ENCODE measurements at regions not wholly inside any gene's neighbourhood (a gene's known extent, or its start where the extent isn't known, plus 50 kb on each side); places are given as distances from the start of the nearest gene placed in this dataset.

DNA sequence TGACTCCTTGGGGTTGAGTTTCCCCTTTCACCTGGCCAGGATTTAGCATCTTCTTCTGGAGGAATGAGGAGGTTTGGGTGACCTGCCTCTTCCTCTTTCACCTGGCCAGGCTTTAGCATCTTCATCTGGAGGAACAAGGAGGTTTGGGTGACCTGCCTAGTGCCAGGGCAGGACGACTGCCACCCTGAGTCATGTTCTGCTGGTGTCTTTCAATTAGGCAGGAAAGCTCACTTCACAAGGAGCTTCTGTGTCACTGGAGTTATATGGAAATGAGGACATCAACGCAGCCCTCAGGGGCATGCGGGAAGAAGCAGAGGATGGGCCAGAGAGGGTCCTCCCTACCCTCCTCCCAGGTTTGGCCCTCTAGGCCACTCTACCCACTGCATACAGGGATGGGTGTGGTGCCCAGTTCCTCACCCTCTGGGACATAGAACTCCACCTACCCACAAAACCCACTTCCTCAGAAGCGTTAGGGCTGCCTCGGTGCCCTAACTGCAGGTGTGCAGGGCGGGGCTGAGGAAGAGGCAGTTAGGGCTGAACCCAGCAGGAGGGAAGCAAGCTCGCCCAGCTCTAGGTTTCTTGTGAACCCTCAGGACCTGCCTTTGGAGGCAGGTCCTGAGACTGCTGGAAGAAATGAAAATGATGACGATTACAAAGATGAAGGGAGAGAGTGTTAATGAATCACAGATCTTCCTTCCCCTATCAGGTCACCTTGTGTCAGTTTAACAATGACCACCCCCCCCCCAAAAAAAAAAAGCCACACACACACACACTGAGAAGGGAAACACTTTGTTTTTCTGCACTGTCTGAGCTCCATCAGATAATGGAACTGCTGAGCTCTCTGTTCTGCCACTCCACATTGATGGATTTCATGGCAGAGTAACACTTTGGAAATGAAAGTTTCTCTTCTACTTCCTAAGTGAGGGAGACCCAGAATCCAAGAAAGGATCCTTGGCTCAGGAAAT is 71.0 kb downstream of the ARL4C start:
- Histone ChIP-seq H3K36me3 (no peaks in the 10 kb centered on the region), H3K4me3 (no peak overlapping the region), H3K27me3 (no peaks in the 10 kb centered on the region), H3K9me3 (no peaks in the 10 kb centered on the region), H3K27ac (peak overlapping the region; percentile 37 to 78 (median 44)), H3K4me1 (peaks cover 19 to 60% (median 29%) of the 10 kb centered on the region in 3 donors)
- TF ChIP-seq, protein P1, sequence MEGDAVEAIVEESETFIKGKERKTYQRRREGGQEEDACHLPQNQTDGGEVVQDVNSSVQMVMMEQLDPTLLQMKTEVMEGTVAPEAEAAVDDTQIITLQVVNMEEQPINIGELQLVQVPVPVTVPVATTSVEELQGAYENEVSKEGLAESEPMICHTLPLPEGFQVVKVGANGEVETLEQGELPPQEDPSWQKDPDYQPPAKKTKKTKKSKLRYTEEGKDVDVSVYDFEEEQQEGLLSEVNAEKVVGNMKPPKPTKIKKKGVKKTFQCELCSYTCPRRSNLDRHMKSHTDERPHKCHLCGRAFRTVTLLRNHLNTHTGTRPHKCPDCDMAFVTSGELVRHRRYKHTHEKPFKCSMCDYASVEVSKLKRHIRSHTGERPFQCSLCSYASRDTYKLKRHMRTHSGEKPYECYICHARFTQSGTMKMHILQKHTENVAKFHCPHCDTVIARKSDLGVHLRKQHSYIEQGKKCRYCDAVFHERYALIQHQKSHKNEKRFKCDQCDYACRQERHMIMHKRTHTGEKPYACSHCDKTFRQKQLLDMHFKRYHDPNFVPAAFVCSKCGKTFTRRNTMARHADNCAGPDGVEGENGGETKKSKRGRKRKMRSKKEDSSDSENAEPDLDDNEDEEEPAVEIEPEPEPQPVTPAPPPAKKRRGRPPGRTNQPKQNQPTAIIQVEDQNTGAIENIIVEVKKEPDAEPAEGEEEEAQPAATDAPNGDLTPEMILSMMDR (IDR thresholded peaks at IDR 0.05), result no peak
- no peak for TF ChIP-seq POLR2A (IDR thresholded peaks at IDR 0.05)
- DNase-seq, result no peak
- WGBS, 2 donors, result 36 to 60% methylated on average over 5 of the region's 8 CpGs
- intact Hi-C loops (cut with DNase I), result no loop called here

DNA sequence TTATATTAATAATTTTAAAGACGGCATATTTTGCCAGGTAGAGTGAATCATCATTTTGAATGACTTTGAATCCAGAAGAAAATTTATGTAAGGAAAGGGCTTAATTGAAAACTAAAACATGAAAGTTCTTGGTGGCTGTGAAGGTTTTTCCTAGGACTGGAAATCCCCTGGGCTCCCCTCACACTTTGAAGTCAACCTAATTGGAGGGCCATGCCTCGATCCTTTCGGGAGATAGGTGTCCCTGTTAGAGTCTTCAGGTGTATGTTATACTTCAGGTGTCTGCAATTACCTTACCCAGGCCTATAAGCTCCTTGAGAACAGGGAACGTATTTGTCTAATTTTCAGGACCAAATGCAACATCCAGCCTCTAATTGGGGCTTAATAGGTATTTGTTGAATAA is 73.0 kb downstream of the ARL4C start:
- H3K9me3 ChIP-seq, result no peaks in the 10 kb centered on the region
- no peaks in the 10 kb centered on the region for H3K36me3 ChIP-seq
- no peak for DNase-seq
- 38 to 42% methylated on average over 4 of the region's 4 CpGs for WGBS, 2 donors
- H3K4me3 ChIP-seq, result no peak overlapping the region
- peak overlapping the region in 3 of 4 donors; percentile 63 to 78 (median 72) for H3K27ac ChIP-seq
- peaks cover 19 to 67% (median 29%) of the 10 kb centered on the region in 3 donors for H3K4me1 ChIP-seq
- no peaks in the 10 kb centered on the region for H3K27me3 ChIP-seq
- intact Hi-C loops (cut with DNase I), result no loop called here
- TF ChIP-seq, protein P1 (IDR thresholded peaks at IDR 0.05), result no peak
- no peak for TF ChIP-seq POLR2A (IDR thresholded peaks at IDR 0.05)

DNA sequence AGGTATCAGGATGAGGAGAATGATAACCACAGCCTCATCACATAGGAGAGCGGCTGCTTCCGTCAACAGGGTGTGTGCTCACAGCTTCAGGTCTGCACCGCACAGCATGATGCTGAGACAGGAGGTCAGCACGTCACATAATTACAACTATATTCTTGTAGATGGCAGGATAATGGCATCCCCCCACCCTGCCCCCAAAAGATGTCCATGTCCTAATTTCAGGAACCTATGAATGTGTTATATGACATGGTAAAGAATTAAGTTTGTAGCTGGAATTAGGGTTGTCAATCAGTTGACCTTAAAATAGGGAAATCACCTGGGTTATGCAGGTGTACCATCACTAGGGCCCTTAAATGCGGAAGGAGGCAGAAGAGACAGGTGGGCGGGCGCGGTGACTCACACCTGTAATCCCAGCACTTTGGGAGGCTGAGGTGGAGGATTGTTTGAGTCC is 73.9 kb downstream of the ARL4C start:
- H3K27ac ChIP-seq, result peak overlapping the region; percentile 62 to 78 (median 68)
- no peaks in the 10 kb centered on the region for H3K36me3 ChIP-seq
- no peaks in the 10 kb centered on the region for H3K27me3 ChIP-seq
- H3K4me1 ChIP-seq, result peaks cover 19 to 67% (median 29%) of the 10 kb centered on the region in 3 donors
- no peak overlapping the region for H3K4me3 ChIP-seq
- no peaks in the 10 kb centered on the region for H3K9me3 ChIP-seq
- TF ChIP-seq, protein P1 (IDR thresholded peaks at IDR 0.05), result no peak
- TF ChIP-seq POLR2A (IDR thresholded peaks at IDR 0.05), result no peak
- no peak for DNase-seq
- WGBS, 2 donors, result 67 to 75% methylated on average over 8 of the region's 8 CpGs
- intact Hi-C loops (cut with DNase I), result no loop called here

DNA sequence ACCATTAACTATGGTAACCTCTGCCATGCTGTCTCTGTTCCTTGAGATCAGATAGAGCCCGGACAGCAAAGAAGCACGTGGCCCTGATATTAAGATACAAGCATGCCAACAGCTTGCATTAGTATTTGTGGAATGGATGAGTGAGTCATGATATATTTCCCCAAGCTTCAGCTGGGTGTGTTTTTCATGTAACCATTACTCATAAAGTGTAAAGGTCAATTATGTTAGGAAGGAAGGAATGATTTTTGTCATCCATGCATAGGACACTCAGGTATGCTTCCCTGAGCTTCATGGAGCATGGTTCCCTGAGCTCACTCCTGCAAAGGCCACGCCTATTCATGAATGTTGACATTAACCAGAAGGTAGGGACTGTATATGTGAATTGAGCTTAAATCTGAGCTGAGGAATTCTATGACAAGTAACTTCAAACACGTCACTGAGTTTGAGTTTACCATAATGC is 74.6 kb downstream of the ARL4C start:
- Histone ChIP-seq H3K36me3 (no peaks in the 10 kb centered on the region), H3K9me3 (no peaks in the 10 kb centered on the region), H3K4me1 (peaks cover 19 to 64% (median 24%) of the 10 kb centered on the region in 3 donors), H3K27ac (peak overlapping the region; percentile 62 to 78 (median 68)), H3K4me3 (no peak overlapping the region), H3K27me3 (no peaks in the 10 kb centered on the region)
- 15 to 34% methylated on average over 4 of the region's 4 CpGs for WGBS, 2 donors
- intact Hi-C loops (cut with DNase I), result no loop called here
- no peak for DNase-seq
- TF ChIP-seq, protein P1 (IDR thresholded peaks at IDR 0.05), result no peak

DNA sequence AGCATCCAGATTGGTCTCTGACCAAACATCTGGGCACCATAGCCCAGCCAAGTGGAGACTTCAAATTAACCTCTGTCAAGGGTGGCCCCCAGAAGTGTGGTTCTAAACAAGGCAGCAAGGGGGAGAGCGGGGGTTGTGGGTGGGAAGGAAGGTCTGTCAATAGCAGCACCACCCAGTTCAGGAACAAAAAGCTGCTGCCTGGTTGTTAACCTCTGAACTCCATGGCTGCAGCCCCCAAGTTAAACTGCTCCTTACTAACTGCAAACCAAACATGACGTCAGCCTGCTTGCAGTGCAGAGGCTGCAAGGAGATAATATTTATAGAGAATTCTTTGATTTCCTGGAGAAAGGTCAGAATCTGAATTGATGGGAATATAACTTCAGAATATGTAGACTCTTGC is 76.5 kb downstream of the ARL4C start:
- DNase-seq, result no peak
- H3K9me3 ChIP-seq, result no peaks in the 10 kb centered on the region
- no peak overlapping the region for H3K4me3 ChIP-seq
- H3K27me3 ChIP-seq, result no peaks in the 10 kb centered on the region
- 73 to 80% methylated on average over 2 of the region's 2 CpGs for WGBS, 2 donors
- no peaks in the 10 kb centered on the region for H3K36me3 ChIP-seq
- no peak overlapping the region for H3K27ac ChIP-seq
- intact Hi-C loops (cut with DNase I), result no loop called here
- peaks cover 17 to 45% (median 19%) of the 10 kb centered on the region in 3 donors for H3K4me1 ChIP-seq
- TF ChIP-seq, protein P1 (IDR thresholded peaks at IDR 0.05), result peak in 1 of 6 experiments; percentile 4
- no peak for TF ChIP-seq POLR2A (IDR thresholded peaks at IDR 0.05)
